ENCODE measurements at regions not wholly inside any gene's neighbourhood (a gene's known extent, or its start where the extent isn't known, plus 50 kb on each side); places are given as distances from the start of the nearest gene placed in this dataset.
A peak's percentile ranks its signal among the peaks of the same experiment; 100 is the strongest.

GRCh38 chr7:22625251-22625650 lies 101.7 kb upstream of the IL6 start:
- DNase-seq = no peak

GRCh38 chr7:22624781-22625180 lies 102.2 kb upstream of the IL6 start:
- no peak for DNase-seq

- DNase-seq = no peak
Observed at GRCh38 chr7:22622116-22622785, 104.7 kb upstream of the IL6 start.

- no peak for DNase-seq
Observed at GRCh38 chr7:22618528-22618927, 108.5 kb upstream of the IL6 start.

- DNase-seq = no peak
Observed at GRCh38 chr7:22617166-22617565, 109.8 kb upstream of the IL6 start.

- DNase-seq = no peak
Observed at GRCh38 chr7:22613496-22613895, 113.5 kb upstream of the IL6 start.

GRCh38 chr7:22612776-22613175 lies 112.8 kb upstream of the STEAP1B start:
- no peak for DNase-seq

- DNase-seq = no peak
Observed at GRCh38 chr7:22611758-22612079, 111.7 kb upstream of the STEAP1B start.

GRCh38 chr7:22610951-22611757 lies 111.2 kb upstream of the STEAP1B start:
- DNase-seq = no peak

GRCh38 chr7:22610263-22610662 lies 110.3 kb upstream of the STEAP1B start:
- DNase-seq = no peak

GRCh38 chr7:22607180-22607579 lies 107.2 kb upstream of the STEAP1B start:
- DNase-seq = peak in 9 of 56 donors; percentile 4 to 53 (median 13)

GRCh38 chr7:22604246-22604645 lies 104.3 kb upstream of the STEAP1B start:
- DNase-seq = no peak

- DNase-seq = peak in 1 of 56 donors; percentile 15
Observed at GRCh38 chr7:22601812-22602565, 102.0 kb upstream of the STEAP1B start.

GRCh38 chr7:22601408-22601807 lies 101.4 kb upstream of the STEAP1B start:
- no peak for DNase-seq

- no peak for DNase-seq
Observed at GRCh38 chr7:22601003-22601402, 101.0 kb upstream of the STEAP1B start.

GRCh38 chr7:22598318-22598920 lies 98.4 kb upstream of the STEAP1B start:
- DNase-seq = no peak

- no peak for DNase-seq
Observed at GRCh38 chr7:22597844-22598243, 97.9 kb upstream of the STEAP1B start.

- no peak for DNase-seq
Observed at GRCh38 chr7:22596763-22597400, 96.9 kb upstream of the STEAP1B start.

GRCh38 chr7:22594020-22594419 lies 94.0 kb upstream of the STEAP1B start:
- DNase-seq = no peak

GRCh38 chr7:22591271-22591670 lies 91.3 kb upstream of the STEAP1B start:
- no peak for DNase-seq

GRCh38 chr7:22589641-22590201 lies 89.7 kb upstream of the STEAP1B start:
- DNase-seq = peak in 11 of 56 donors; percentile 10 to 47 (median 22)
